OCI-LY1 (cell line): ENCODE measurements at regions not wholly inside any gene's neighbourhood (a gene's known extent, or its start where the extent isn't known, plus 50 kb on each side); places are given as distances from the start of the nearest gene placed in this dataset.
A peak's percentile ranks its signal among the peaks of the same experiment; 100 is the strongest.

Experiments used
- H2AFZ ChIP-seq: fragments of 200-600 bp; sonication (generic), shearing (Covaris generic); 2 replicates; pipeline ENCODE4 v1.6.0; 2014; ENCODE audit warnings: antibody characterized with exemption, mild to moderate bottlenecking, low read length
- H3F3A ChIP-seq: fragments of 200-600 bp; sonication (generic), shearing (Covaris generic); 2 replicates; pipeline ENCODE4 v1.6.0; 2014; ENCODE audit warnings: mild to moderate bottlenecking, antibody characterized with exemption, low read length, moderate library complexity; ENCODE audit not compliant: insufficient read depth
- H3K27ac ChIP-seq: fragments of 200-600 bp; sonication (generic); 2 replicates; pipeline ENCODE4 v1.5.1; 2014; ENCODE audit warnings: low read length, mixed run types, mild to moderate bottlenecking, low read depth; ENCODE audit not compliant: poor library complexity, severe bottlenecking
- H3K27me3 ChIP-seq: fragments of 200-600 bp; sonication (generic); 2 replicates; pipeline ENCODE4 v1.6.0; 2014; ENCODE audit warnings: antibody characterized with exemption, mild to moderate bottlenecking, low read length, moderate library complexity; ENCODE audit not compliant: insufficient read depth
- H3K36me3 ChIP-seq: fragments of 200-600 bp; sonication (generic); 2 replicates; pipeline ENCODE4 v1.6.1; 2014; ENCODE audit warnings: mild to moderate bottlenecking, antibody characterized with exemption, low read length, moderate library complexity, mixed read lengths; ENCODE audit not compliant: insufficient read depth
- H3K4me1 ChIP-seq: fragments of 200-600 bp; sonication (generic); 2 replicates; pipeline ENCODE4 v1.5.1; 2014; ENCODE audit warnings: mild to moderate bottlenecking, low read length, moderate library complexity; ENCODE audit not compliant: insufficient read depth, severe bottlenecking
- H3K4me2 ChIP-seq: fragments of 200-600 bp; sonication (generic), shearing (Covaris generic); 2 replicates; pipeline ENCODE4 v1.6.1; 2014; ENCODE audit warnings: low read length
- H3K4me3 ChIP-seq: fragments of 200-600 bp; sonication (generic); 2 replicates; pipeline ENCODE4 v1.5.1; 2014; ENCODE audit warnings: low read length, low read depth, mild to moderate bottlenecking, mixed read lengths; ENCODE audit not compliant: poor library complexity, severe bottlenecking
- H3K79me2 ChIP-seq: fragments of 200-600 bp; shearing (Covaris generic); 2 replicates; pipeline ENCODE4 v1.6.1; 2016; ENCODE audit warnings: mixed run types, low read length, mixed read lengths; ENCODE audit not compliant: insufficient read depth
- H3K9ac ChIP-seq: fragments of 200-600 bp; sonication (generic), shearing (Covaris generic); 2 replicates; pipeline ENCODE4 v1.6.1; 2014; ENCODE audit warnings: mild to moderate bottlenecking, low read length, mixed read lengths
- H3K9me2 ChIP-seq: fragments of 200-600 bp; sonication (generic), shearing (Covaris generic); 2 replicates; pipeline ENCODE4 v1.6.1; 2014; ENCODE audit warnings: low read depth, mild to moderate bottlenecking, low read length, mixed read lengths
- H3K9me3 ChIP-seq: fragments of 200-600 bp; shearing (Covaris generic); 2 replicates; pipeline ENCODE4 v1.6.1; 2014; ENCODE audit warnings: low read length, mixed read lengths
- H4K20me1 ChIP-seq: fragments of 200-600 bp; sonication (generic), shearing (Covaris generic); 2 replicates; pipeline ENCODE4 v1.6.0; 2016; ENCODE audit warnings: mild to moderate bottlenecking, low read length; ENCODE audit not compliant: insufficient read depth
- EZH2 ChIP-seq: fragments of 200-600 bp; sonication (generic), shearing (Covaris generic); IDR thresholded peaks from 2 replicates; pipeline ENCODE4 v1.8.0; 2017; ENCODE audit warnings: borderline replicate concordance, mixed run types, mild to moderate bottlenecking, antibody characterized with exemption, low read length, moderate library complexity, mixed read lengths
- TF ChIP-seq, protein P1 (sequence below): fragments of 200-600 bp; sonication (generic), shearing (Covaris generic); IDR thresholded peaks from 2 replicates; pipeline ENCODE4 v1.5.1; 2017; ENCODE audit warnings: mild to moderate bottlenecking, antibody characterized with exemption, low read length, moderate library complexity, mixed read lengths

DNA sequence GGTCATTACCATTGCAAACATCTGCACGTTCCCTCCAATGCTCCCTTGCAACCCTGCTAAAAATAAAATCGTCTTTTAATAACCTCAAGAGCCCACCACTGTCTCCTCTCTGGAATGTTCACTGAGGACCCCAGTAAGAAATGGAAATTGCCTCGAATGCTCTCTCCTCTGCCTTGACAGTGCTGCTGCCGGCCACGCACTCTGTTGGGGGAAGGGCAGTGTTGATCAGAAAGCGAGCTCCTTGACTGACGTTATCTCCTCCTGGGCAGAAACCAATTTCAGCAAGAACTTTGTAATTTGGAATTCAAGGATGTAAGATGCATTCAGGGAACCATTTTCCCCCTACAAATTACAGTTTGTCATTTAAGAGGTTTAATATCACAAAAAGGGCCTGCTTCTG, 718.5 kb downstream of the UQCRFS1 start:
- Histone ChIP-seq H3F3A (no peaks in the 10 kb centered on the region), H2AFZ (no peak overlapping the region), H3K9me3 (no peaks in the 10 kb centered on the region), H3K27ac (peak overlapping the region; percentile 36), H3K9me2 (no peaks in the 10 kb centered on the region), H3K4me1 (peaks cover 53% of the 10 kb centered on the region), H3K4me2 (no peak overlapping the region), H3K27me3 (no peaks in the 10 kb centered on the region), H4K20me1 (no peaks in the 10 kb centered on the region), H3K36me3 (no peaks in the 10 kb centered on the region), H3K4me3 (no peak overlapping the region), H3K9ac (no peak overlapping the region), H3K79me2 (no peaks in the 10 kb centered on the region)
- TF ChIP-seq, protein P1, sequence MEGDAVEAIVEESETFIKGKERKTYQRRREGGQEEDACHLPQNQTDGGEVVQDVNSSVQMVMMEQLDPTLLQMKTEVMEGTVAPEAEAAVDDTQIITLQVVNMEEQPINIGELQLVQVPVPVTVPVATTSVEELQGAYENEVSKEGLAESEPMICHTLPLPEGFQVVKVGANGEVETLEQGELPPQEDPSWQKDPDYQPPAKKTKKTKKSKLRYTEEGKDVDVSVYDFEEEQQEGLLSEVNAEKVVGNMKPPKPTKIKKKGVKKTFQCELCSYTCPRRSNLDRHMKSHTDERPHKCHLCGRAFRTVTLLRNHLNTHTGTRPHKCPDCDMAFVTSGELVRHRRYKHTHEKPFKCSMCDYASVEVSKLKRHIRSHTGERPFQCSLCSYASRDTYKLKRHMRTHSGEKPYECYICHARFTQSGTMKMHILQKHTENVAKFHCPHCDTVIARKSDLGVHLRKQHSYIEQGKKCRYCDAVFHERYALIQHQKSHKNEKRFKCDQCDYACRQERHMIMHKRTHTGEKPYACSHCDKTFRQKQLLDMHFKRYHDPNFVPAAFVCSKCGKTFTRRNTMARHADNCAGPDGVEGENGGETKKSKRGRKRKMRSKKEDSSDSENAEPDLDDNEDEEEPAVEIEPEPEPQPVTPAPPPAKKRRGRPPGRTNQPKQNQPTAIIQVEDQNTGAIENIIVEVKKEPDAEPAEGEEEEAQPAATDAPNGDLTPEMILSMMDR, result no peak
- TF ChIP-seq EZH2, result no peak

DNA sequence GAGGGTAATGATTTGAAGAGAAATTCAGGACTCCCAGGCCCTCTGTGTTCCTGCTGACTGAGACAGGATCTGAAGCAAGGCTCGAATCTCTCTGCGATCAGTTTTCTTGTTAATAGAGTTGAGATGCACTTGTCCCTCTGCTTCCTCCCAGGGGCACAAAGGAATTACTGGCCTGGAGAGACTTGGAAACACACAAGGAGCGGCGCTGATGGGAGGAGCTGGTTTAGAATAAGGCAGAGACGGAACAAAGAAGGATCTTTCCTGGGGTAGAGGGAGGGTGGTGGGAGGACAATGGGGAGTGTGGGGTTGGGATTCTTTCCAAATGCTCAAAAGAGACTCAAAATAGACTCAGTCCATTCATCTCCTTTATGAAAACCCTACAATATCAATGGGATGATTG, 719.1 kb downstream of the UQCRFS1 start:
- Histone ChIP-seq H2AFZ (no peak overlapping the region), H3K27me3 (no peaks in the 10 kb centered on the region), H3K36me3 (no peaks in the 10 kb centered on the region), H3K9ac (no peak overlapping the region), H3K4me1 (peaks cover 54% of the 10 kb centered on the region), H3F3A (no peaks in the 10 kb centered on the region), H3K4me2 (no peak overlapping the region), H3K79me2 (no peaks in the 10 kb centered on the region), H3K27ac (peak overlapping the region; percentile 36), H3K9me2 (no peaks in the 10 kb centered on the region), H3K4me3 (no peak overlapping the region), H3K9me3 (no peaks in the 10 kb centered on the region), H4K20me1 (no peaks in the 10 kb centered on the region)
- no peak for TF ChIP-seq EZH2
- TF ChIP-seq, protein P1, result no peak

DNA sequence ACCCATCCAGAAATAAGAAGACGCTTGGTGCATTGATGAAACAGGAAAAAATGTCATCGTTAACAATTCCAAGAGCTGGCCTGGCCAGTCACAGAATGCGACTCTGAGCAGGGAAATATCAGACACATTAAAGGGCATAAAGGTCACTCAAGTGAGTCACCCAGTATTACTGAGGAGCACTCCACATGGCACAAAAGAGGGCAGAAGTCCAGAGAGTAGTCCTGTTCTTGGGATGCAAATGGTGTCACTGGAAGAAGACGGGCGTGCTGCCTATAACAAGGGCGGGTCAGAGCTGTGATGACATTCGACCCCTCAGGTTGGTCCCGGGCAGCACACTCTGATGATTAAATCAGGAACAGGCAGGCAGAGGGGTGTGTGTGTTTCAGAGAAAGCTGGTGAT, 720.3 kb downstream of the UQCRFS1 start:
- Histone ChIP-seq H3K4me2 (peak overlapping the region; percentile 22; the same call in 1 of the 2 replicates), H4K20me1 (no peaks in the 10 kb centered on the region), H3K9me2 (no peaks in the 10 kb centered on the region), H3K27me3 (no peaks in the 10 kb centered on the region), H3K9me3 (no peaks in the 10 kb centered on the region), H2AFZ (no peak overlapping the region), H3F3A (no peaks in the 10 kb centered on the region), H3K4me1 (peaks cover 63% of the 10 kb centered on the region), H3K79me2 (no peaks in the 10 kb centered on the region), H3K27ac (peak overlapping the region; percentile 72), H3K36me3 (no peaks in the 10 kb centered on the region), H3K4me3 (no peak overlapping the region), H3K9ac (peak overlapping the region; percentile 4; the same call in 1 of the 2 replicates)
- TF ChIP-seq EZH2, result no peak
- TF ChIP-seq, protein P1, result no peak
